ENCODE measurements at regions not wholly inside any gene's neighbourhood (a gene's known extent, or its start where the extent isn't known, plus 50 kb on each side); places are given as distances from the start of the nearest gene placed in this dataset.
"Not testable (repeated sequence)": the region's sequence is repeated elsewhere in the genome, so short reads cannot be mapped to it uniquely, and the experiment has no call there.

- no peaks in the 10 kb centered on the region for H3K36me3 ChIP-seq (ENCODE audit: insufficient read depth)
- no peak overlapping the region for H3K27ac ChIP-seq
- no peak overlapping the region for H3K4me2 ChIP-seq
- no peaks in the 10 kb centered on the region for H4K20me1 ChIP-seq (ENCODE audit: insufficient read depth)
- H2AFZ ChIP-seq (ENCODE audit: low read depth) = no peak overlapping the region
- H3K4me1 ChIP-seq (ENCODE audit: low read depth, poor library complexity, severe bottlenecking) = no peaks in the 10 kb centered on the region
- H3K9ac ChIP-seq = no peak overlapping the region
- no peaks in the 10 kb centered on the region for H3K27me3 ChIP-seq (ENCODE audit: insufficient read depth, low read depth)
- H3K4me3 ChIP-seq (IDR thresholded peaks at IDR 0.05; ENCODE audit: insufficient read depth, low read depth, low read length) = no peak overlapping the region
- no peak for TF ChIP-seq CTCF (conservative IDR thresholded peaks at IDR 0.05; ENCODE audit: low read depth, low read length)
- no peaks in the 10 kb centered on the region for H3K79me2 ChIP-seq (ENCODE audit: insufficient read depth, low read depth)
Observed at GRCh38 chr15:79736435-79737000, 160.3 kb downstream of the MTHFS start.

GRCh38 chr15:79738143-79738542 lies 158.7 kb downstream of the MTHFS start:
- Histone ChIP-seq H3K27ac (no peak overlapping the region), H3K9ac (no peak overlapping the region), H3K36me3 (ENCODE audit: insufficient read depth) (no peaks in the 10 kb centered on the region), H3K4me1 (ENCODE audit: low read depth, poor library complexity, severe bottlenecking) (no peaks in the 10 kb centered on the region), H3K79me2 (ENCODE audit: insufficient read depth, low read depth) (no peaks in the 10 kb centered on the region), H3K27me3 (ENCODE audit: insufficient read depth, low read depth) (no peaks in the 10 kb centered on the region), H3K4me2 (no peak overlapping the region), H4K20me1 (ENCODE audit: insufficient read depth) (no peaks in the 10 kb centered on the region), H3K4me3 (IDR thresholded peaks at IDR 0.05; ENCODE audit: insufficient read depth, low read depth, low read length) (no peak overlapping the region), H2AFZ (ENCODE audit: low read depth) (no peak overlapping the region)
- TF ChIP-seq CTCF (conservative IDR thresholded peaks at IDR 0.05; ENCODE audit: low read depth, low read length) = no peak

GRCh38 chr15:79740561-79740960 lies 156.3 kb downstream of the MTHFS start:
- Histone ChIP-seq H3K4me3 (IDR thresholded peaks at IDR 0.05; ENCODE audit: insufficient read depth, low read depth, low read length) (no peak overlapping the region), H3K79me2 (ENCODE audit: insufficient read depth, low read depth) (no peaks in the 10 kb centered on the region), H3K4me2 (no peak overlapping the region), H3K4me1 (ENCODE audit: low read depth, poor library complexity, severe bottlenecking) (no peaks in the 10 kb centered on the region), H3K27me3 (ENCODE audit: insufficient read depth, low read depth) (no peaks in the 10 kb centered on the region), H2AFZ (ENCODE audit: low read depth) (no peak overlapping the region), H3K27ac (no peak overlapping the region), H4K20me1 (ENCODE audit: insufficient read depth) (no peaks in the 10 kb centered on the region), H3K36me3 (ENCODE audit: insufficient read depth) (no peaks in the 10 kb centered on the region), H3K9ac (no peak overlapping the region)
- no peak for TF ChIP-seq CTCF (conservative IDR thresholded peaks at IDR 0.05; ENCODE audit: low read depth, low read length)

- no peak overlapping the region for H3K4me2 ChIP-seq
- no peak overlapping the region for H3K4me3 ChIP-seq (IDR thresholded peaks at IDR 0.05; ENCODE audit: insufficient read depth, low read depth, low read length)
- no peaks in the 10 kb centered on the region for H4K20me1 ChIP-seq (ENCODE audit: insufficient read depth)
- no peak for TF ChIP-seq CTCF (conservative IDR thresholded peaks at IDR 0.05; ENCODE audit: low read depth, low read length)
- H3K27me3 ChIP-seq (ENCODE audit: insufficient read depth, low read depth) = no peaks in the 10 kb centered on the region
- H3K9ac ChIP-seq = no peak overlapping the region
- no peaks in the 10 kb centered on the region for H3K79me2 ChIP-seq (ENCODE audit: insufficient read depth, low read depth)
- no peaks in the 10 kb centered on the region for H3K4me1 ChIP-seq (ENCODE audit: low read depth, poor library complexity, severe bottlenecking)
- H3K27ac ChIP-seq = no peak overlapping the region
- H3K36me3 ChIP-seq (ENCODE audit: insufficient read depth) = no peaks in the 10 kb centered on the region
- H2AFZ ChIP-seq (ENCODE audit: low read depth) = no peak overlapping the region
Observed at GRCh38 chr15:79743032-79743431, 153.8 kb downstream of the MTHFS start.

DNA sequence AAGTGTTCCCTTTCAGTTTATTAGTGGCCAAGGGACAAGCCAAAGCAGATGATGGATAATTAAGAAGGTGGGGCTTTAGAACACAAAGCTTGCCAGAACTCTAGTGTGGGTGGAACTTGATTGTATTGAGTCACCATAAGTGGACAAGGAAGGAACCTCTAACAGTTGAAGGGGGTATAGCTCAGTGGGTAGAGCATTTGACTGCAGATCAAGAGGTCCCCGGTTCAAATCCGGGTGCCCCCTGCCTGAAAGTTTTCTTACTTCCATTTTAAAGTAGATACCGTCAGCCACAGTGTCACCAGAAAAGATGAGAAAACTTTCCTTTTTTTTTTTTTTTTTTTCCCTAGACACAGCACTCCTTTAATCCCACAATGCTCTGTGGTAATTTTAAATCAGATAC lies 152.3 kb downstream of the MTHFS start:
- not testable (repeated sequence) for H2AFZ ChIP-seq (ENCODE audit: low read depth); H3K36me3 ChIP-seq (ENCODE audit: insufficient read depth); H3K27ac ChIP-seq; H3K4me2 ChIP-seq; H3K4me3 ChIP-seq (IDR thresholded peaks at IDR 0.05; ENCODE audit: insufficient read depth, low read depth, low read length); H3K27me3 ChIP-seq (ENCODE audit: insufficient read depth, low read depth); H4K20me1 ChIP-seq (ENCODE audit: insufficient read depth); H3K9ac ChIP-seq; H3K4me1 ChIP-seq (ENCODE audit: low read depth, poor library complexity, severe bottlenecking); H3K79me2 ChIP-seq (ENCODE audit: insufficient read depth, low read depth)

Measured in KMS-11 (cell line).